Trophoblast cell (in vitro differentiated cells and primary cell): ENCODE measurements at regions not wholly inside any gene's neighbourhood (a gene's known extent, or its start where the extent isn't known, plus 50 kb on each side); places are given as distances from the start of the nearest gene placed in this dataset.
"Not testable (repeated sequence)": the region's sequence is repeated elsewhere in the genome, so short reads cannot be mapped to it uniquely, and the experiment has no call there.

Experiments used
- DNase-seq, 2 donors: peaks; one replicate each; pipeline ENCODE4 v3.0.0-alpha.2; 2016
- H2AFZ ChIP-seq: 2 replicates; pipeline ENCODE4 v1.6.1; 2013; ENCODE audit warnings: low read length, moderate library complexity, mild to moderate bottlenecking; ENCODE audit not compliant: insufficient read depth, poor library complexity
- H2AK5ac ChIP-seq: 2 replicates; pipeline ENCODE4 v1.6.1; 2013; ENCODE audit warnings: mild to moderate bottlenecking, low read length
- H2BK120ac ChIP-seq: 2 replicates; pipeline ENCODE4 v1.6.1; 2013; ENCODE audit warnings: low read length, mild to moderate bottlenecking, moderate library complexity; ENCODE audit not compliant: insufficient read depth, poor library complexity
- H2BK12ac ChIP-seq: 2 replicates; pipeline ENCODE4 v1.6.1; 2013; ENCODE audit warnings: mild to moderate bottlenecking, low read length, moderate library complexity
- H2BK5ac ChIP-seq: 2 replicates; pipeline ENCODE4 v1.6.1; 2013; ENCODE audit warnings: low read length, low read depth, moderate library complexity, mild to moderate bottlenecking; ENCODE audit not compliant: poor library complexity
- H3K14ac ChIP-seq: 2 replicates; pipeline ENCODE4 v1.6.1; 2013; ENCODE audit warnings: mild to moderate bottlenecking, low read length
- H3K18ac ChIP-seq: 2 replicates; pipeline ENCODE4 v1.6.1; 2013; ENCODE audit warnings: mild to moderate bottlenecking, low read length
- H3K23ac ChIP-seq: 2 replicates; pipeline ENCODE4 v1.6.1; 2013; ENCODE audit warnings: low read length
- H3K27ac ChIP-seq: 2 replicates; pipeline ENCODE4 v1.5.1; 2013; ENCODE audit warnings: low read depth, mild to moderate bottlenecking, inconsistent platforms, low read length, moderate library complexity
- H3K27me3 ChIP-seq: 2 replicates; pipeline ENCODE4 v1.6.1; 2013; ENCODE audit warnings: inconsistent platforms, mild to moderate bottlenecking, low read length, moderate library complexity; ENCODE audit not compliant: insufficient read depth
- H3K36me3 ChIP-seq, 2 experiments: 1 replicate in 1 of 2; 2 replicates in 1 of 2; pipeline ENCODE4 v1.6.1; 2013; ENCODE audit warnings: low read length in 2 of 2, mild to moderate bottlenecking in 2 of 2, moderate library complexity in 1 of 2; ENCODE audit not compliant: insufficient read depth in 2 of 2, control insufficient read depth in 1 of 2
- H3K4ac ChIP-seq: 2 replicates; pipeline ENCODE4 v1.6.1; 2013; ENCODE audit warnings: low read depth, mild to moderate bottlenecking, low read length, moderate library complexity
- H3K4me1 ChIP-seq, 2 experiments: 1 replicate in 1 of 2; 2 replicates in 1 of 2; pipeline ENCODE4 v1.6.1; 2013; ENCODE audit warnings: low read length in 2 of 2, mild to moderate bottlenecking in 2 of 2, moderate library complexity in 1 of 2; ENCODE audit not compliant: insufficient read depth in 2 of 2, control insufficient read depth in 1 of 2
- H3K4me2 ChIP-seq: 2 replicates; pipeline ENCODE4 v1.6.1; 2013; ENCODE audit warnings: inconsistent platforms, mild to moderate bottlenecking, low read length, moderate library complexity
- H3K4me3 ChIP-seq: 2 replicates; pipeline ENCODE4 v1.5.1; 2013; ENCODE audit warnings: mild to moderate bottlenecking, low read depth, low read length, inconsistent platforms
- H3K79me1 ChIP-seq: one replicate; pipeline ENCODE4 v1.6.1; 2013; ENCODE audit warnings: low read length
- H3K79me2 ChIP-seq: 2 replicates; pipeline ENCODE4 v1.6.1; 2013; ENCODE audit warnings: low read length, mild to moderate bottlenecking; ENCODE audit not compliant: control insufficient read depth, insufficient read depth, poor library complexity
- H3K9ac ChIP-seq: 2 replicates; pipeline ENCODE4 v1.6.1; 2013; ENCODE audit warnings: mild to moderate bottlenecking, low read length
- H3K9me3 ChIP-seq: 2 replicates; pipeline ENCODE4 v1.6.1; 2013; ENCODE audit warnings: low read depth, mild to moderate bottlenecking, control low read depth, inconsistent platforms, low read length; ENCODE audit not compliant: insufficient read depth
- H4K12ac ChIP-seq: 2 replicates; pipeline ENCODE4 v1.6.1; 2013; ENCODE audit warnings: low read depth, mild to moderate bottlenecking, low read length, moderate library complexity
- H4K8ac ChIP-seq: 2 replicates; pipeline ENCODE4 v1.6.1; 2013; ENCODE audit warnings: low read depth, mild to moderate bottlenecking, low read length, moderate library complexity
- H4K91ac ChIP-seq: one replicate; pipeline ENCODE4 v1.6.1; 2013; ENCODE audit warnings: low read depth, mild to moderate bottlenecking, low read length, moderate library complexity
- WGBS: extraction: QIAGEN DNeasy Blood & Tissue Kit; methylation state at CpG from one replicate; pipeline ENCODE4 v1.1.7; 2013; ENCODE audit warnings: missing lambda C conversion rate; ENCODE audit not compliant: insufficient read length, insufficient coverage; ENCODE audit errors: extremely low coverage; 5-methylcytosine and 5-hydroxymethylcytosine counted together

DNA sequence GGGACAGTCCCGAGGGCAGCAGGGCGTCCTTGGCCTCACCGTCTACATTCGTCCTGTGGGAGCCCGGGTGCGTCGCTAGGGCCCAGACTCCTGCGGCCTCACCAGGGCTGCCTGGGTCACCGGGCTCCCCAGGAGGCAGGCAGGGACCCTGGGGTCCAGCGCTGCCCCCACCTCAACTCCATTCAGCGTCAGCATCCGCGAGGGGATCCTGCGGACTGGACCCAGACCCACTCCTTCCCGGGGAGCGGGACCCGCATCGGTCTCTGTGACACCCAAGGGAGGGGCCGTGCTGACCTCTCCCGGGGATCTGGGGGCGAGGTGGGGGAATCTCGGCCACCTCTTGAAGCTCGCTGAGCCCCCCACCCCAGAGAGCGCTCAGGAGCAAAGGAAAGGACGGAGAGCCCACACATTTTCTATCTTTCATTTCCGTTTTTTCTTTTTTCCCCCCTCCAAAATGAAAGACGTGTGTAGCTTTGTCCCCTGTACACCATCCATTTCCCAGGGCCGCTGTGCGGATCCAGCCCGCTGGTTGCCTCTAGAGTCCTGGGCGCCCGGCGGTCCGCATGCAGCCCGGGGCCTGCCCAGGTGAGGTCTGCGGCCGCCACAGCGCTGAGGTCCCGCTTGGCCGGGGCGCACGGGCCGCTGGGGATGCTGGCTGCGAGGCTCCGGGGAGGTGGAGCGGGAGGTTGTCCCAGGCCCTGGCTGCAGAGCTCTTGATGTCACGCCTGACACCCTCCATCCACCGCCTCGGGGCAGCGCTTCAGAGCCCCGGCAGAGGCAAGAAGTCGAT, 178.0 kb upstream of the TPTE start:
- not testable (repeated sequence) for H2BK120ac ChIP-seq, H4K91ac ChIP-seq, H3K27me3 ChIP-seq, H2AFZ ChIP-seq, H3K27ac ChIP-seq, H3K4me1 ChIP-seq, H3K79me1 ChIP-seq, H3K4me3 ChIP-seq, H3K9ac ChIP-seq, H2BK5ac ChIP-seq, H4K12ac ChIP-seq, H3K18ac ChIP-seq, DNase-seq, H3K79me2 ChIP-seq, H3K4ac ChIP-seq, H2BK12ac ChIP-seq, H3K14ac ChIP-seq, H2AK5ac ChIP-seq, H4K8ac ChIP-seq, H3K36me3 ChIP-seq, H3K23ac ChIP-seq, H3K4me2 ChIP-seq
- no CpG with 5 or more reads among the region's 52 CpGs for WGBS
- peaks cover 41% of the 10 kb centered on the region for H3K9me3 ChIP-seq

DNA sequence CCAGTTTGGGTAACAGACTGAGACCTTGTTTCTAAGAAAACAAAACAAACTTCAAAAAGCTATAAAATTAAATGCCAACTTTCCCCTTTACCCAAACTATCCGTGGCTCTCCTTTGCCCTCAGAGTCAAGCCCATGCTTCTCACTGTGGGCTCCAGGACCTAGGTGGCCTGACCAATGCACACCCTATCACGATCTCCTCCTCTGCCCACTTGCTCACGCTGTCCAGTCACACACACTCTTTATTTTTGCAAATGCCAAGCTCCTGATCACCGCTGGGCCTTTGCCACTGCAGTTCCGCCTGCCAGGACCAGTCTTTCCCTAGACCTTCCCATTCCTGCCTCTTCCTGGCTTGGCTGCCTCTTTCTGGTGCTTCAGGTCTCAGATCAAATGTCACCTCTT, 177.1 kb upstream of the TPTE start:
- H4K8ac ChIP-seq, H3K4me2 ChIP-seq, H3K4me1 ChIP-seq, H3K4me3 ChIP-seq, H3K4ac ChIP-seq, H2BK12ac ChIP-seq, H3K27me3 ChIP-seq, H4K91ac ChIP-seq, H3K79me2 ChIP-seq, H2BK120ac ChIP-seq, DNase-seq, H3K79me1 ChIP-seq, H3K18ac ChIP-seq, H3K14ac ChIP-seq, H3K9ac ChIP-seq, H2AK5ac ChIP-seq, H2AFZ ChIP-seq, H3K27ac ChIP-seq, H3K23ac ChIP-seq, H4K12ac ChIP-seq, H2BK5ac ChIP-seq, H3K36me3 ChIP-seq: not testable (repeated sequence)
- H3K9me3 ChIP-seq = peaks cover 39% of the 10 kb centered on the region
- no CpG with 5 or more reads among the region's 5 CpGs for WGBS

DNA sequence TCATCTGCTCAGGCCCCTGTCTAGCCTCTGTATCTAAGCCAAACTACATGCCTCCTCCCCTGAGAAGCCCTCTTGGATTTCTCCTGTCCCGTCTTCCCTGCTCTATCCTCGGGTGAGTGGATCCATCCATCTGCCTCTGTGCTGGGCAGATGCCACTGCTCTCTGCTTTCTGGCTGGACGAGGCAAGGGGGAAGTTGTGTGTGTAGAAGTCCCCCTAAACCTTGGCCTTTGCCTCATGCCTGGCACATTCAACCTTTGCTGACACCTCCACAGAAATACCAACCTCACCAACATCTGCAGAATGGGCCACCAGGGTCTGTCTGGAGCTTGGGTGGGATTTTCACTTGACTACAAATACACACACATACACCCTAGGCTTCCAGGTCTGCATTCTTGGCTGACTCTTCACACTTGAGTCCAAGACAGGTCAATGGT, 176.2 kb upstream of the TPTE start:
- H2BK120ac ChIP-seq, H3K4me2 ChIP-seq, DNase-seq, H3K36me3 ChIP-seq, H3K14ac ChIP-seq, H3K79me1 ChIP-seq, H4K91ac ChIP-seq, H3K4ac ChIP-seq, H2BK12ac ChIP-seq, H3K9ac ChIP-seq, H3K27me3 ChIP-seq, H2AFZ ChIP-seq, H2AK5ac ChIP-seq, H3K4me1 ChIP-seq, H4K12ac ChIP-seq, H3K4me3 ChIP-seq, H2BK5ac ChIP-seq, H3K27ac ChIP-seq, H3K18ac ChIP-seq, H4K8ac ChIP-seq, H3K23ac ChIP-seq, H3K79me2 ChIP-seq: not testable (repeated sequence)
- peaks cover 39% of the 10 kb centered on the region for H3K9me3 ChIP-seq
- no CpG with 5 or more reads among the region's 3 CpGs for WGBS

DNA sequence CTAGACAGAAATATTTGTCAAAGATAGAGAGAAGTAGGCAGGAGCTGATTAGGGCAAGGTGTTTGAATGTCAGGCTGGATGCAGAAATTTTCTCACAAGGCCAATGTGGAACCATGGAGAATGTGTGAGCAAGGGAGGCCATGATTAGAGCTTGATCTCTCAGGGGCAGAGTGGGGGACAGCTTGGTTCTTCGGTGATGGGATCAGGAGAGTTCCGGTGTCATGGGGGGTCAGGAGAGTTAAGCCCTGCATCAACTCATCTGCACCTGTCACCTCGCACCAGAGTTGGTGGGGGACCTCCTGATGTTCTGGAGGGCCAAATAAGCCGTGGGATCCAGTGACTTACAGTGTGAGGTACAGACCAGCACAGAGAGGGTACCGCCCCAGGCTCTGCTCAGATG, 175.1 kb upstream of the TPTE start:
- DNase-seq, H3K9ac ChIP-seq, H3K79me2 ChIP-seq, H4K12ac ChIP-seq, H4K8ac ChIP-seq, H2BK12ac ChIP-seq, H3K4me2 ChIP-seq, H2AFZ ChIP-seq, H3K36me3 ChIP-seq, H3K79me1 ChIP-seq, H2AK5ac ChIP-seq, H3K23ac ChIP-seq, H3K4ac ChIP-seq, H2BK5ac ChIP-seq, H4K91ac ChIP-seq, H3K4me1 ChIP-seq, H3K14ac ChIP-seq, H3K18ac ChIP-seq, H3K27me3 ChIP-seq, H3K27ac ChIP-seq, H3K4me3 ChIP-seq, H2BK120ac ChIP-seq: not testable (repeated sequence)
- WGBS = no CpG with 5 or more reads among the region's 5 CpGs
- H3K9me3 ChIP-seq = peaks cover 39% of the 10 kb centered on the region
